Keratinocyte (primary cell): ENCODE measurements at regions not wholly inside any gene's neighbourhood (a gene's known extent, or its start where the extent isn't known, plus 50 kb on each side); places are given as distances from the start of the nearest gene placed in this dataset.

ENCODE experiments used
- DNase-seq: peaks from one replicate; pipeline ENCODE4 v3.0.0-alpha.2; 2011; ENCODE audit warnings: low read depth, missing footprints, low spot score
- FAIRE-seq: peaks from 2 replicates; lab custom pipeline; 2011; peaks lifted over from hg19 to GRCh38; lab: Jason Lieb, UNC
- H2AFZ ChIP-seq: 2 replicates; pipeline ENCODE4 v1.6.0; 2012; ENCODE audit warnings: low read length, control low read depth, inconsistent platforms; ENCODE audit not compliant: control insufficient read depth
- H3K27ac ChIP-seq: 2 replicates; pipeline ENCODE4 v1.5.1; 2011; ENCODE audit warnings: low read length; ENCODE audit not compliant: control insufficient read depth, insufficient read depth
- H3K27me3 ChIP-seq: 3 replicates; pipeline ENCODE4 v1.6.0; 2011; ENCODE audit warnings: low read length; ENCODE audit not compliant: control insufficient read depth, insufficient read depth; ENCODE audit errors: extremely low read depth
- H3K36me3 ChIP-seq, 2 experiments: 2 replicates in 1 of 2; 3 replicates in 1 of 2; pipeline ENCODE4 v1.5.1; 2011; ENCODE audit warnings: low read length in 2 of 2, mild to moderate bottlenecking in 1 of 2; ENCODE audit not compliant: control insufficient read depth in 2 of 2, insufficient read depth in 2 of 2; ENCODE audit errors: extremely low read depth in 1 of 2
- H3K4me1 ChIP-seq: 3 replicates; pipeline ENCODE4 v1.5.1; 2011; ENCODE audit warnings: low read length; ENCODE audit not compliant: control insufficient read depth, insufficient read depth; ENCODE audit errors: extremely low read depth
- H3K4me2 ChIP-seq: 3 replicates; pipeline ENCODE4 v1.6.0; 2011; ENCODE audit warnings: low read depth, low read length; ENCODE audit not compliant: control insufficient read depth, insufficient read depth; ENCODE audit errors: extremely low read depth
- H3K4me3 ChIP-seq, 3 experiments: fragments of 200-600 bp in 1 of 3; sonication (generic) in 1 of 3; 2 replicates in 2 of 3; 3 replicates in 1 of 3; pipeline ENCODE4 v1.5.1; 2011 to 2016; ENCODE audit warnings: low read length in 3 of 3, mild to moderate bottlenecking in 3 of 3, control low read depth in 2 of 3, inconsistent platforms in 1 of 3, low read depth in 1 of 3, mixed read lengths in 1 of 3, mixed run types in 1 of 3, moderate library complexity in 1 of 3; ENCODE audit not compliant: control insufficient read depth in 2 of 3, insufficient read depth in 2 of 3; ENCODE audit errors: extremely low read depth in 1 of 3
- H3K79me2 ChIP-seq: 2 replicates; pipeline ENCODE4 v1.6.0; 2012; ENCODE audit warnings: low read length; ENCODE audit not compliant: control insufficient read depth, insufficient read depth
- H3K9ac ChIP-seq: 3 replicates; pipeline ENCODE4 v1.6.0; 2011; ENCODE audit warnings: low read length; ENCODE audit not compliant: control insufficient read depth, insufficient read depth; ENCODE audit errors: extremely low read depth
- H3K9me1 ChIP-seq: 3 replicates; pipeline ENCODE4 v1.6.0; 2011; ENCODE audit warnings: low read length; ENCODE audit not compliant: control insufficient read depth, insufficient read depth; ENCODE audit errors: extremely low read depth
- H3K9me3 ChIP-seq: 2 replicates; pipeline ENCODE4 v1.5.1; 2012; ENCODE audit warnings: low read depth, low read length; ENCODE audit not compliant: control insufficient read depth
- H4K20me1 ChIP-seq: 3 replicates; pipeline ENCODE4 v1.6.0; 2011; ENCODE audit warnings: low read length; ENCODE audit not compliant: control insufficient read depth, insufficient read depth; ENCODE audit errors: extremely low read depth
- CTCF ChIP-seq, 3 experiments: IDR thresholded peaks in 1 of 3; conservative IDR thresholded peaks in 1 of 3; optimal IDR thresholded peaks in 1 of 3; 2 replicates in 2 of 3; 3 replicates in 1 of 3; pipeline versions ENCODE3 to v1.5.1; 2011; ENCODE audit warnings: low read length in 3 of 3, mild to moderate bottlenecking in 3 of 3, moderate library complexity in 2 of 3, control low read depth in 1 of 3, inconsistent platforms in 1 of 3; ENCODE audit not compliant: insufficient read depth in 2 of 3; ENCODE audit errors: extremely low read depth in 1 of 3
- EZH2 ChIP-seq: IDR thresholded peaks from one replicate; pipeline ENCODE4 v1.6.1; 2012; ENCODE audit warnings: inconsistent platforms, mild to moderate bottlenecking, low read length, moderate library complexity
- dilution Hi-C: fragments of 300-500 bp; cut with MboI; formaldehyde crosslinking; loops from one replicate; pipeline ENCODE4 v1.7.0; 2020; ENCODE audit warnings: low sequenced_read_pairs; ENCODE audit not compliant: extremely low pct_ligation_motif_present

DNA sequence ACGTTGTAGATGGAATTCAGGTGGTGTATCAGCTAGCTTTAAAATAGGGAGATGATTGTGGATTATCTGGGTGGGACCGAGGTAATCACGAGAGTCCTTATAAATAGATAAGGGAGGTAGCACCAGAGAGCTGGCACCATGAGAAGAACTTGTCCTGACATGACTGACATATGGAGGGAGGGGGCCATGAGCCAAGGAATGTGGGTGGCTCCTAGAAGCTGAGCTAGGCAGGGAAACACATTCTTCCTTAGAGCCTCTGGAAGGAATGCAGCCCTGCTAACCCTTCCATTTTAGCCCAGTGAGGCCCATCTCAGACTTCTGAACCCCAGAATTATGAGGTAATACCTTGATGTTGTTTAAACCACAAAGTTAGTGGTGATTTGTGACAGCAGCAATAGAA, 321.1 kb upstream of the SULF2 start:
- Histone ChIP-seq H3K9me1 (no peaks in the 10 kb centered on the region), H3K4me1 (no peaks in the 10 kb centered on the region), H3K79me2 (no peaks in the 10 kb centered on the region), H2AFZ (no peak overlapping the region), H4K20me1 (no peaks in the 10 kb centered on the region), H3K4me2 (no peak overlapping the region), H3K36me3 (no peaks in the 10 kb centered on the region), H3K4me3 (no peak overlapping the region), H3K9me3 (no peaks in the 10 kb centered on the region), H3K9ac (no peak overlapping the region), H3K27ac (no peak overlapping the region), H3K27me3 (peaks cover 10% of the 10 kb centered on the region)
- no peak for FAIRE-seq
- dilution Hi-C loops, result no loop called here
- no peak for TF ChIP-seq CTCF (optimal IDR thresholded peaks at IDR 0.05 in 1 of 3, IDR thresholded peaks at IDR 0.05 in 1 of 3, conservative IDR thresholded peaks at IDR 0.05 in 1 of 3; ENCODE audit: extremely low read depth in 1 of 3, insufficient read depth in 2 of 3, low read length in 3 of 3)
- no peak for TF ChIP-seq EZH2
- no peak for DNase-seq

GRCh38 chr20:48105526-48105925, 320.2 kb upstream of the SULF2 start:
- TF ChIP-seq CTCF (optimal IDR thresholded peaks at IDR 0.05 in 1 of 3, IDR thresholded peaks at IDR 0.05 in 1 of 3, conservative IDR thresholded peaks at IDR 0.05 in 1 of 3; ENCODE audit: extremely low read depth in 1 of 3, insufficient read depth in 2 of 3, low read length in 3 of 3) (no peak), EZH2 (no peak)
- Histone ChIP-seq H3K4me3 (no peak overlapping the region), H4K20me1 (no peaks in the 10 kb centered on the region), H2AFZ (no peak overlapping the region), H3K4me1 (no peaks in the 10 kb centered on the region), H3K27me3 (peaks cover 10% of the 10 kb centered on the region), H3K4me2 (no peak overlapping the region), H3K9me1 (no peaks in the 10 kb centered on the region), H3K27ac (no peak overlapping the region), H3K9ac (no peak overlapping the region), H3K36me3 (no peaks in the 10 kb centered on the region), H3K9me3 (no peaks in the 10 kb centered on the region), H3K79me2 (no peaks in the 10 kb centered on the region)
- dilution Hi-C loops, result no loop called here
- no peak for DNase-seq
- FAIRE-seq, result no peak
